ENCODE measurements at regions not wholly inside any gene's neighbourhood (a gene's known extent, or its start where the extent isn't known, plus 50 kb on each side); places are given as distances from the start of the nearest gene placed in this dataset.
"Not testable (repeated sequence)": the region's sequence is repeated elsewhere in the genome, so short reads cannot be mapped to it uniquely, and the experiment has no call there.

GRCh38 chr7:156565002-156565401 lies 75.6 kb upstream of the RNF32 start:
- CTCF ChIA-PET; H3K9me1 ChIP-seq (ENCODE audit: insufficient read depth, low read length); H2BK120ac ChIP-seq (ENCODE audit: low read depth, low read length); H3K18ac ChIP-seq (ENCODE audit: low read depth, low read length); H3K4me3 ChIP-seq (ENCODE audit: insufficient read depth, low read depth, low read length); H3K4me1 ChIP-seq (ENCODE audit: control insufficient read depth, insufficient read depth, low read length); H3K56ac ChIP-seq (ENCODE audit: extremely low read depth, insufficient read depth, low read length); H2BK15ac ChIP-seq (ENCODE audit: low read depth, low read length); H4K20me1 ChIP-seq (ENCODE audit: insufficient read depth, low read length); H2AFZ ChIP-seq (replicated peaks; ENCODE audit: low read length, poor library complexity); H3K36me3 ChIP-seq (ENCODE audit: control insufficient read depth, insufficient read depth, low read length); H3K14ac ChIP-seq (replicated peaks; ENCODE audit: low read depth, low read length); ATAC-seq (ENCODE audit: low read depth); dilution Hi-C loops (cut with HindIII; ENCODE audit: low sequenced_read_pairs, unreplicated experiment); POLR2A ChIA-PET (ENCODE audit: unreplicated experiment); H2BK5ac ChIP-seq (ENCODE audit: low read depth, low read length, poor library complexity, severe bottlenecking); H3K79me1 ChIP-seq (ENCODE audit: low read depth in 1 of 2, low read length in 2 of 2); H3K23ac ChIP-seq (ENCODE audit: low read depth, low read length); H2BK20ac ChIP-seq (ENCODE audit: low read depth, low read length); H4K8ac ChIP-seq (ENCODE audit: low read depth in 2 of 2, low read length in 2 of 2); in situ Hi-C loops (cut with MboI; ENCODE audit: low sequenced_read_pairs); H3K9me3 ChIP-seq (ENCODE audit: control insufficient read depth, insufficient read depth, low read length); BruUV-seq (replicated peaks); H3K4ac ChIP-seq (ENCODE audit: low read depth, low read length); H3K4me2 ChIP-seq (ENCODE audit: low read depth, low read length); H4K91ac ChIP-seq (ENCODE audit: insufficient read depth, low read depth, low read length); H2AK5ac ChIP-seq (ENCODE audit: low read depth, low read length); H3K27me3 ChIP-seq (ENCODE audit: control insufficient read depth, insufficient read depth, low read length); H2AK9ac ChIP-seq (replicated peaks; ENCODE audit: low read depth, low read length, poor library complexity); H3K27ac ChIP-seq (ENCODE audit: insufficient read depth, low read length); H3K9ac ChIP-seq (ENCODE audit: low read depth, low read length); H4K5ac ChIP-seq (ENCODE audit: low read depth, low read length); DNase-seq: not testable (repeated sequence)
- intact Hi-C loops (cut with micrococcal nuclease): loop anchor here (10.0 kb wide), 1 partner anchor 60 kb away; no protein-coding TSS in a partner anchor
- no CpG with 5 or more reads among the region's 1 CpG for WGBS, 2 experiments (ENCODE audit: extremely low coverage in 2 of 2, insufficient read length in 1 of 2)
